ENCODE measurements at regions not wholly inside any gene's neighbourhood (a gene's known extent, or its start where the extent isn't known, plus 50 kb on each side); places are given as distances from the start of the nearest gene placed in this dataset.

DNA sequence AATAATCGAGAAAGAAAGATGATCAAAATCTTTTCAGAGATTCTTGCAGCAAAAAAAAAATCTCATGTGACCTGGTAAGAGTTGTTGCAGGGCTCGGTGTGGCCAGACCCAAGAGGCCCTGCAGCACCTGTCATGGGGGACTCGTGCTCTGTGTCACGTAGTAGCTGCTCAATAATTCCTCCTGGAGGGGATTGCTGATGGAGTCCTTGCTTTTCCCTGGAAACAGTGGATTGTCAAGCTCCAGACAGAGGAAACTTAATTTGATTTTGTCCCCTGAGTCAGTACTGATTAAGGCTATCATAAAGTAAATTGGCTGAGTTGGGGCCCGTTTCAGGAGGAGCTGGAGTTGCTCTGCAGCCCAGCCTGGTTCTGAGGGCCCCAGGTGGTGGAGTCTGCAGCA, 125.2 kb downstream of the EDN3 start:
- ATAC-seq (no peak), DNase-seq (no peak)
- H3K27me3 Mint-ChIP-seq (ENCODE audit: low read depth in 2 of 2) = peaks cover 2 to 3% of the 10 kb centered on the region in 2 donors
- TF ChIP-seq, protein P1, sequence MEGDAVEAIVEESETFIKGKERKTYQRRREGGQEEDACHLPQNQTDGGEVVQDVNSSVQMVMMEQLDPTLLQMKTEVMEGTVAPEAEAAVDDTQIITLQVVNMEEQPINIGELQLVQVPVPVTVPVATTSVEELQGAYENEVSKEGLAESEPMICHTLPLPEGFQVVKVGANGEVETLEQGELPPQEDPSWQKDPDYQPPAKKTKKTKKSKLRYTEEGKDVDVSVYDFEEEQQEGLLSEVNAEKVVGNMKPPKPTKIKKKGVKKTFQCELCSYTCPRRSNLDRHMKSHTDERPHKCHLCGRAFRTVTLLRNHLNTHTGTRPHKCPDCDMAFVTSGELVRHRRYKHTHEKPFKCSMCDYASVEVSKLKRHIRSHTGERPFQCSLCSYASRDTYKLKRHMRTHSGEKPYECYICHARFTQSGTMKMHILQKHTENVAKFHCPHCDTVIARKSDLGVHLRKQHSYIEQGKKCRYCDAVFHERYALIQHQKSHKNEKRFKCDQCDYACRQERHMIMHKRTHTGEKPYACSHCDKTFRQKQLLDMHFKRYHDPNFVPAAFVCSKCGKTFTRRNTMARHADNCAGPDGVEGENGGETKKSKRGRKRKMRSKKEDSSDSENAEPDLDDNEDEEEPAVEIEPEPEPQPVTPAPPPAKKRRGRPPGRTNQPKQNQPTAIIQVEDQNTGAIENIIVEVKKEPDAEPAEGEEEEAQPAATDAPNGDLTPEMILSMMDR (IDR thresholded peaks at IDR 0.05) = no peak
- Histone ChIP-seq H3K9me3 (ENCODE audit: control insufficient read depth, insufficient read depth, low read length) (no peaks in the 10 kb centered on the region), H3K27me3 (ENCODE audit: control insufficient read depth, insufficient read depth, low read length) (no peaks in the 10 kb centered on the region), H3K27ac (ENCODE audit: low read length) (no peak overlapping the region), H3K4me3 (ENCODE audit: low read length) (no peak overlapping the region), H3K36me3 (ENCODE audit: control insufficient read depth, insufficient read depth, low read length) (no peaks in the 10 kb centered on the region), H3K4me1 (ENCODE audit: control insufficient read depth, insufficient read depth, low read length) (peaks cover 6% of the 10 kb centered on the region)
- intact Hi-C loops (cut with micrococcal nuclease) = no loop called here
- no peaks in the 10 kb centered on the region for H3K36me3 Mint-ChIP-seq
- WGBS (ENCODE audit: insufficient coverage) = 86% methylated on average over 5 of the region's 5 CpGs
- H3K9me3 Mint-ChIP-seq = no peaks in the 10 kb centered on the region
- peaks cover 9% of the 10 kb centered on the region in 2 donors for H3K4me1 Mint-ChIP-seq
- H3K4me3 Mint-ChIP-seq = no peak overlapping the region
- no peak overlapping the region for H3K27ac Mint-ChIP-seq

DNA sequence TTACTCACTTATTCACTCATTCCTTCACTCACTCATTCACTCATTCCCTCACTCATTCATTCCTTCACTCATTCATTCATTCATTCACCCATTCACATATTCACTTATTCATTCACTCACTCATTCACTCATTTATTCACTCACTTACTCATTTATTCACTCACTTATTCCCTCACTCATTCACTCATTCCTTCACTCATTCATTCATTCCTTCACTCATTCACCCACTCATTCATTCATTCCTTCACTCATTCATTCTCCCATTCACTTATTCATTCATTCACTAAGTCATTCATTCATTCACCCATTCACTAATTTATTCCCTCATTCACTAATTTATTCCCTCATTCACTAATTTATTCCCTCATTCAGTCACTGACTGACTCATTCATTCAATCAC, 127.6 kb downstream of the EDN3 start:
- Mint-ChIP-seq H3K4me1 (peaks cover 9% of the 10 kb centered on the region in 2 donors), H3K36me3 (no peaks in the 10 kb centered on the region), H3K9me3 (no peaks in the 10 kb centered on the region), H3K27me3 (ENCODE audit: low read depth in 2 of 2) (peaks cover 0 to 3% of the 10 kb centered on the region in 2 donors), H3K4me3 (no peak overlapping the region), H3K27ac (no peak overlapping the region)
- intact Hi-C loops (cut with micrococcal nuclease) = no loop called here
- ATAC-seq (no peak), DNase-seq (no peak)
- Histone ChIP-seq H3K4me3 (ENCODE audit: low read length) (no peak overlapping the region), H3K27me3 (ENCODE audit: control insufficient read depth, insufficient read depth, low read length) (no peaks in the 10 kb centered on the region), H3K36me3 (ENCODE audit: control insufficient read depth, insufficient read depth, low read length) (no peaks in the 10 kb centered on the region), H3K4me1 (ENCODE audit: control insufficient read depth, insufficient read depth, low read length) (peaks cover 6% of the 10 kb centered on the region), H3K27ac (ENCODE audit: low read length) (no peak overlapping the region), H3K9me3 (ENCODE audit: control insufficient read depth, insufficient read depth, low read length) (no peaks in the 10 kb centered on the region)
- TF ChIP-seq, protein P1 (IDR thresholded peaks at IDR 0.05) = no peak

DNA sequence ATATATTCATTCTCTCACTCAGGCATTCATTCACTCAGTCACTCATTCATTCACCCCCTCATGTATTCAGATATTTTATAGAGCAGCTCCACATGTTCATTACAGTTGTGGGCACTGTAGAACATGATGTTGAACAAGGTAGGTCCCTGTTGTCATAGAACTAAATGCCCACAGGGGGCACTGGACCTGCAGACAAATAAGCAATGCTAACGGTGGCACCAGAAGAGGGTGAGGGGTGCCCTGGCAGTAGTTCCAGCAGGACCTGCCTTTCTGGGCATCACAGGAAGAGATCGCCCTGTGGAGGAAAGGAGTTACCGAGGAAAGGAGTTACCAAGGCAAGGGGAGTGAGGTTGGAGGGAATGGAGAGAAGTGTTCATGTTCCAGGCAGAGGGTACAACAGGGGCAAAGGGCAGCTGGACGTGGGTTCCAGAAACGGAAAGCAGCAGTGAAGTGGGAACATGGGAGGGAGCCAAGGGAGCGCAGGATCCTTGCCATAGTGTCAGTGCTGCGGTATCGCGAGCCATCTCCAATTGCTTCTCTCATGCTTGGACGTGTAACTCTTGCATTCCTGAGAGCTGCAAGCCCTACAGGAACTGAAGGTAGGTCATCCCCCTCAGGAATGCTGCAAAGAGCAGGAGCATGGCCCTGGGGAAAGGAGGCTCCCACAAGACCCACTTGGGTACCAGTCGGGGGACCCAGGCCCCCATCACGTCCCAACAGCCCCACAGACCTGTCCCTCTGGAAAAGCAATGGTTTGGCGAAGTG, 128.2 kb downstream of the EDN3 start:
- peak overlapping the region in 1 of 2 donors; percentile 25 for H3K27ac Mint-ChIP-seq
- no peaks in the 10 kb centered on the region for H3K36me3 Mint-ChIP-seq
- H3K4me1 Mint-ChIP-seq = peaks cover 9% of the 10 kb centered on the region in 2 donors
- no peak for ATAC-seq
- H3K4me1 ChIP-seq (ENCODE audit: control insufficient read depth, insufficient read depth, low read length) = peaks cover 6% of the 10 kb centered on the region
- H3K27ac ChIP-seq (ENCODE audit: low read length) = no peak overlapping the region
- H3K4me3 Mint-ChIP-seq = peak overlapping the region; percentile 10
- 96% methylated on average over 13 of the region's 13 CpGs for WGBS (ENCODE audit: insufficient coverage)
- no peaks in the 10 kb centered on the region for H3K27me3 ChIP-seq (ENCODE audit: control insufficient read depth, insufficient read depth, low read length)
- peaks cover 0 to 6% of the 10 kb centered on the region in 2 donors for H3K27me3 Mint-ChIP-seq (ENCODE audit: low read depth in 2 of 2)
- intact Hi-C loops (cut with micrococcal nuclease) = no loop called here
- H3K36me3 ChIP-seq (ENCODE audit: control insufficient read depth, insufficient read depth, low read length) = no peaks in the 10 kb centered on the region
- TF ChIP-seq, protein P1 (IDR thresholded peaks at IDR 0.05) = no peak
- no peaks in the 10 kb centered on the region for H3K9me3 ChIP-seq (ENCODE audit: control insufficient read depth, insufficient read depth, low read length)
- no peak overlapping the region for H3K4me3 ChIP-seq (ENCODE audit: low read length)
- H3K9me3 Mint-ChIP-seq = no peaks in the 10 kb centered on the region
- DNase-seq = no peak

DNA sequence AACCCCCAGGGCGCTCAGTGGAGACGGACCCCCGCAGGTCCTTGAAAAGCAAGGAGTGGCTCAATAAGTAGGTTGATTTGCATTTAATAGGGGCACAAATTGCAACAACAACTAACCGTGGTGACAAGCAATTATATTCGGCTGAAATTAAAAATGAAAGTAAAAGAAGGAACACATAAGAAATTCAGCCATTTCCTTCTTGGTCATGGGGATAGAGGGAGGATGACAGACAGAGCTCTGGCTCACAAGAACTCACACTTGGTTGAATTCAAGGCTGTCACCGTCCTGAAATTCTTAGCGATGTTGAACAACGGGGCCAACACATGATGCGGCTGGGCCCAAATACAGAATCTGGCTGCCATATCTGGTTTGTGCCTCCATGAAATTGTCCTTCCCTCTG, 129.0 kb downstream of the EDN3 start:
- intact Hi-C loops (cut with micrococcal nuclease) = no loop called here
- Histone ChIP-seq H3K4me1 (ENCODE audit: control insufficient read depth, insufficient read depth, low read length) (peaks cover 6% of the 10 kb centered on the region), H3K27ac (ENCODE audit: low read length) (no peak overlapping the region), H3K36me3 (ENCODE audit: control insufficient read depth, insufficient read depth, low read length) (no peaks in the 10 kb centered on the region), H3K27me3 (ENCODE audit: control insufficient read depth, insufficient read depth, low read length) (no peaks in the 10 kb centered on the region), H3K4me3 (ENCODE audit: low read length) (no peak overlapping the region), H3K9me3 (ENCODE audit: control insufficient read depth, insufficient read depth, low read length) (no peaks in the 10 kb centered on the region)
- ATAC-seq = no peak
- no peaks in the 10 kb centered on the region for H3K9me3 Mint-ChIP-seq
- H3K4me3 Mint-ChIP-seq = peak overlapping the region; percentile 10
- DNase-seq = no peak
- H3K4me1 Mint-ChIP-seq = peaks cover 9% of the 10 kb centered on the region in 2 donors
- H3K27ac Mint-ChIP-seq = peak overlapping the region in 1 of 2 donors; percentile 25
- peaks cover 0 to 6% of the 10 kb centered on the region in 2 donors for H3K27me3 Mint-ChIP-seq (ENCODE audit: low read depth in 2 of 2)
- TF ChIP-seq, protein P1 (IDR thresholded peaks at IDR 0.05) = no peak
- WGBS (ENCODE audit: insufficient coverage) = 67% methylated on average over 9 of the region's 9 CpGs
- H3K36me3 Mint-ChIP-seq = no peaks in the 10 kb centered on the region

Data from natural killer cell (primary cell).